Activated CD8-positive, alpha-beta memory T cell treated with anti-CD3 and anti-CD28 coated beads, Interleukin-2, amount 50 U/mL, for 48 hours (primary cell): ENCODE measurements at regions not wholly inside any gene's neighbourhood (a gene's known extent, or its start where the extent isn't known, plus 50 kb on each side); places are given as distances from the start of the nearest gene placed in this dataset.
"Not testable (repeated sequence)": the region's sequence is repeated elsewhere in the genome, so short reads cannot be mapped to it uniquely, and the experiment has no call there.

Experiments used
- DNase-seq: peaks from one replicate; pipeline ENCODE4 v3.0.0-alpha.2; 2020

DNA sequence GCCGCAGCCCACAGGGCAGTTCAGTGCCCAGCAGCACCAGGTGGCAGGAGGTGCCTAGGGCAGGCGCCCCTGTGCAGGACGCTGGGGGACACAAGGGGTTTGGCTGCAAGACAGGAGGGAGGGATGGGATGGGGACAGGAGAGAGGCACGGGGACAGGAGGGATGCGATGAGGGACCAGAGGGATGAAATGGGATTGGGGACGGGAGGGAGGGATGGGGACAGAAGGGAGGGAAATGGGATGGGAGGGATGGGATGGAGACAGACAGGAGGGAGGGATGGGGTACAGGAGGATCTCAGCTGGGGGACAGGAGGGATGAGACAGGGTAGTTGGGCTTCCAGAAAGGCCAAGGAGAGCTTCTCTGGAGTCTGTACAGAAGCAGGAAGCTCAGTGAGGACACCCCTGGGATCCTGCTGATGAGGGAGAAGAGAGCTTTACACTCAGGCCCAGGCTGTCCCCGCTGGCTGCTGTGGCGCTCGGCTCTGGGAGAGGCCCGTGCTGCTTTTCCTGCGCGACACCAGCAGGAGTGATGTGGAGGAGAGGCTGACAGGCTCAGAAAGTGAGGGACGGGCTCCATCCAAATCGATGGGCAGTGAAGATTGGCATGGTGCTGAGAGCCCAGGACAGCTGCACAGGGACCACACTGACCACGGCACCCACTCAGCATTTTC is 400.8 kb downstream of the SMOC2 start:
- DNase-seq = no peak

DNA sequence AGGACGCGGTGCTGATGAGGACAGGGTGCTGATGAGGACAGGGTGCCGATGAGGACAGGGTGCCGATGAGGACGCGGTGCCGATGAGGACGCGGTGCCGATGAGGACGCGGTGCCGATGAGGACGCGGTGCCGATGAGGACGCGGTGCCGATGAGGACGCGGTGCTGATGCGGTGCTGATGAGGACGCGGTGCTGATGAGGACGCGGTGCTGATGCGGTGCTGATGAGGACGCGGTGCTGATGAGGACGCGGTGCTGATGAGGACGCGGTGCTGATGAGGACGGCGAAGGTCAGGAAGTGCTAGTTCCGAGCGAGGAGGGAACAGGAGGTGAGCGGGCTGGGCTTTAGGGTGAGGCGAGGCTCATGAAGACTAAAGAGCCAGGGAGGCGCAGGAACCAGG is 399.9 kb downstream of the SMOC2 start:
- not testable (repeated sequence) for DNase-seq

DNA sequence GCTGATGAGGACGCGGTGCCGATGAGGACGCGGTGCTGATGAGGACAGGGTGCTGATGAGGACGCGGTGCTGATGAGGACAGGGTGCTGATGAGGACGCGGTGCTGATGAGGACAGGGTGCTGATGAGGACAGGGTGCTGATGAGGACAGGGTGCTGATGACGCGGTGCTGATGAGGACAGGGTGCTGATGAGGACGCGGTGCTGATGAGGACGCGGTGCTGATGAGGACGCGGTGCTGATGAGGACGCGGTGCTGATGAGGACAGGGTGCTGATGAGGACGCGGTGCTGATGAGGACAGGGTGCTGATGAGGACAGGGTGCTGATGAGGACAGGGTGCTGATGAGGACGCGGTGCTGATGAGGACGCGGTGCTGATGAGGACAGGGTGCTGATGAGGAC is 399.3 kb downstream of the SMOC2 start:
- DNase-seq = not testable (repeated sequence)

DNA sequence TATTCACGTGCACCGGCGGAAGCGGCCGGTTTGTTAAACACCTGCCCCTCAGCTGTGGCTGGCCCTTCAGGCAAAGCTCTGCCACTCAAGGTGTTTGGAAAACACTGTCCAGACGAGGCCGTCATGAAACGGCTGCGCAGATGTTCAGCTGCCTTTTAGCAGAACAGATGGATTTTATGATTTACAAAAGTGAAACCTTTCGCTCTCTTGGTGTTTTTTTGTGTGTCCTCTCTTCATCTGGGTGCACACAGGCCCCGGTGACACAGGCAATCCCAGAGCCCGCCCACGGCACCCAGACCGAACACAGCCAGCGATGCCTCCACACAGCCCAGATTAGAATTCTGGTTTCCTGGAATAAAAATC is 397.0 kb downstream of the SMOC2 start:
- DNase-seq = no peak

DNA sequence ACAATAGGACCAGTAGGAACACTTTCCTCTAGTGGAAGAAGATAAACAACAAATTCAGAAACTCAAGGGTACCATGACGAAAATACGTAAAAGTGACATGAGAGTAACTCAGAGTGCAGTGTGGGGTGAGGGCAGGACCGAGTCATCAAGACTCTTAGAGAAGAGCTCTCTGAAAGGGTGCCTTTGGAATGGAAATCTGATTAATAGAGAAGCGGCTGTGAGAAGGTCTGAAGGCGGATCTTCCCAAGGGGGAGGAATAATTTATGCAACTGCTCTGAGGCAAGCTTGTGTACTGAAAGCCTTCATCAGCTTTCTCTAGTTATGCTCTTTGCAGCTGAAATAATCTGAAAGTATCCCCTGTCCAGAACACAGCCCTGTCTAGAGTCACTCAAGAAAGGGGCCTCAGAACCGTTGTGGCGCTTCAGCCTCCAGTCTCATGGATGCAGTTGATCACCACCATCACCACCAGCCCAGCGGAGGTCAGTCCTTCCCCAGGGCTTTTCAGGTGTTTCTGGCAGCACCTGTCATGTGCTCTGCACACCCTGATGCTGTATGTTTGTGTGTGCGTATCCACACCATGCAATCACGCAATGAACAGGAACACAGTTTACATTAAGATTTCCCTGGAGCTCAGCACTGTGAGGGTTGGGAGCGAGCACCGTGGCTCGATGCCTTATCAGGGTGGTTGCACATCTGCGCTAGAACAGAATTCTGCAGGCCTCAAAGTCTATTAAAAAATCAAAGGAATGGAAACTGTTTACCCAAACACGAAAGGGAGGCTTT is 396.5 kb downstream of the SMOC2 start:
- DNase-seq = no peak

DNA sequence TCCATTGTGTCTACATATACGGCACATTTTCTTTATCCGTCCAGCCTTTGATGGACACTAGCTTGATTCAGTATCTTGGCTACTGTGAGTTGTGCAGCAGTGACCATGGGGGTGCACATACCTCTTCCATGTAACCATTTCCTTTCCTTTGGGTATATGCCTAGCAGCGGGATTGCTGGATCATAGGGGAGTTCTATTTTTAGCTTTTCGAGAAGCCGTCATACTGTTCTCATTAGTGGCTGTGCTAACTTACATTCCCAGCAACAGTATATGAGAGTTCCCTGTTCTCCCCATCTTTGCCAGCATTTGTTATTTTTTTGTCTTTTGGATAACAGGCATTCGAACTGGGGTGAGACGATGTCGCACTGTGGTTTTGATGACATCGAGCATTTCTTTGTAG is 395.0 kb downstream of the SMOC2 start:
- no peak for DNase-seq

DNA sequence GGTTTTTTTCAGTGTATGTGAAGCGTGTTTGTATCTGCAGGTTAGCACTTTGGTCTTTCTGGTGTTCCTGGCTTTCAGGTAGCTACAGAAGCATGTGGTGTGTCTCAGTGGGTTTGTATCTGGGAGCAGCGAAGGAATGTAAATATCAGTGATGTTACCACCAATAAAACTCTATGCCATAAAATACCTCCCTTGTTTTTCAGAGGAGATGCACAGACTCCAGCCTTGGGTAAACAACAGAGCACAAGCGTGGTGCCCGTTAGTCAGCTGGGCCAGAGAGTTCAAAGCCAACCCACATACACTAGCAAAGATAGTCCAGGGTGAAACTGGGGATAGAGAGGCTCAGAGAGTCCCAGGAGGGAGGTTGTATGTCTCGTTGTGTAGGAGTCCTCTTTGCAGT is 393.8 kb downstream of the SMOC2 start:
- no peak for DNase-seq

DNA sequence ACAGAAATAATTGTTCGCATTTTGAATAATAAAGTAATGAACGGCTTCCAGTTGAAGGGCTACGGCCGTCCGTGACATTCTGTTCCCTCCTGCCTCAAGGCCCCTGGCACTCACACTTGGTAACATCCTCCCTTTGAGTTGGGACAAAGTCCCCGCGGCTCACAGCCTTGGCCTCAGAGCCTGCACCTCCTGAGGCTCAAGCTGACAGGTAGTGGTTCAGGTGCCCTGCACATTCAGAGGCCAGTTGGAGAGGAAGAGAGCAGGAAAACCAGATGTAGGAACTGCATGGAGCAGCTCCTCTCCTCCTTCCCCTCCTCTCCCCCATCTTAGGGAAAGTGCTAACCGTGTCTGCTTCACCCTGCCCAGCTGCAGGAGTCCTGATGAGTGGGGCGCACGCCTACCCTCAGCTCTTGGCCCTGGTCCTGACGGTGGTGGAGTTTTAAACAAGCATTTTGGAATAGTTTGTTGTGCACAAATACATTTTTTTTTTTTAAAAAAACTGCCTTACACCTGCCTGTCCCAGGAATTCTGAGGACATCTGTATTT is 393.1 kb downstream of the SMOC2 start:
- DNase-seq = no peak

DNA sequence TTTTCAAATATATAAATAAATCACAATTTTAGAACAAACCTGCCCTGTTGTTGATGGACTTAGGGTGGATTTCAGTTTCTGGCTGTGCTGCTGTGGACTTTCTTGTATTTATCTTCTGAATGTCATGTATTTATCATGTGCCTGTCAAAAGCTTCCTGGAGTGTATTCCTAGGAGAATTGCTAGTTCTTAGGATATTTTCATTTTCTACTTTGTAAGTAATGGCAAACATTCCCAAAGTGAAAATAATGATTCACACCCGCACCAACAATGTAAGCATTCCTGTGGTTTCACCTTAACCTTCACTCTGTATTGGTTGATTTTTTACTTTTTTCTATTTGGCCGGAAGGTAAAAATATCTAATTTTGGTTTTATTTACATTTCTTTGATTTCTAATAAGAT is 387.8 kb downstream of the SMOC2 start:
- DNase-seq = no peak

DNA sequence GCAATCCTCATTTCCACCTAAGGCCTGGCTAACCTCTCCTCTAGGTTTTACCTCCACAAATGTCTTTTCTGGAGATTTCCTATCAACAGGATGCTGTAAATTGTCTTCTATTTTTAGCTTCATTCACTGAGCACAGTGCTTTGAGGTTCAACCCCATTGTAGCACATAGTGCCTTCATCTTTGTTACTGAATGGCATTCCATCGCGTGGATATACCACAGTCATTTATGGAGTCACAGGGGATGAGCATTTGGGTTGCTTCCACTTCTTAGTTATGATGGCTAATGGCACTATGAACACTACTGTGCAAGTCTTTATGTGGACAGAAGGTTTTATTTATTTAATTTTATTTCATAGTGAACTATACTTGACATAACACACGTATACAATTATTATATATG is 387.1 kb downstream of the SMOC2 start:
- DNase-seq = no peak

DNA sequence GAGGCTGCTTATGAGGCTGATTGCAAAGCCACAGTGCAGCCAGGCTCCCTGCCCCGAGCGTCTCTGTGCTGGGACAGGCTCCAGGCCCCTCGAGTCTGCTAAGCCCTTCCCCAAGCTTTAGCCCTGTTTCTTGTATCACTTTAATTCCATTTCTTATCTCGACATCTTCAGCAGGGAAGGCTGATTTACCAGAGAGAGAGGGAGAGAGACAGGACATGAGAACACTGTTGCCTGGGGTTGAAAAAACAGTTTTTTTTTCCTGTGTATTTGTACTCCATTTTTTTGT is 386.5 kb downstream of the SMOC2 start:
- no peak for DNase-seq

DNA sequence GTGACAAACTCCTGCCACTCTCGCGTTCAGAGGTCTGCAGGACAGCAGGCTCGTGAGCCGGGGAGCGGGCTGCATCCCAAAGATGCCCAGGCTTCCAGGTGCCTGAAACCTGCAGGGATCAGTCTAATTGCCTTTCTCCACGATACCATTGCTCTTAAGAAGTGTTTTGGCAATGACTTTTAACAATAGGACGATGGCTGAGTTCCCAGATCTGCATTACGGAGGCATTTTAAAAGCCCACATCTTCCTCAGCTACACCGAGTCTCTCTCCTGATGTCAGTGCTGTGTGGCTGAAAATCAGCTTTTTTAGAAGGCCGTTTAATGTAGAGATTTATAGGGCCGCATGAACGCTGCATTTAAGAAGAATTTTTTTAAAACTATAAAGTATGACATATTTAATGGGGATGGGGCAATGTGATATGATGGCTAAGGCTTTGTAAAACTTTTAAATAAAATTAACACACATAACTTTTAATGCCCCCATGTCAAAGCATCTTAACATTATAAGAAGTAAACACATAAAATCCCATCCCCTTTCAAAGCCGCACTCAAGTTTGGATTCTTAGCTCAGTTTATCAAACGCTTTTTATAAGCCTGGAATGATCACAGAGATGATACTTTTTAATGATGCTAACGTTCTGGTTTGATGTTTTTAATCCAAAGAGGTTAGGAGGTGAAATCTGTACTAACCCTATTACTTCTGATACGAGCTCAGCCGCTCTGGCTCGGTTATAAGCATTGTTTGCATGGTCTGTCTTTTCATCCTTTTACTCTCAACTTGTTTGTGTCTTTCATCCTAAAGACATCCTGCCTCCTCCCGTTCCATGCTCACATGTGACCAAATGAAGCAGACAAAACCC is 386.0 kb downstream of the SMOC2 start:
- no peak for DNase-seq

DNA sequence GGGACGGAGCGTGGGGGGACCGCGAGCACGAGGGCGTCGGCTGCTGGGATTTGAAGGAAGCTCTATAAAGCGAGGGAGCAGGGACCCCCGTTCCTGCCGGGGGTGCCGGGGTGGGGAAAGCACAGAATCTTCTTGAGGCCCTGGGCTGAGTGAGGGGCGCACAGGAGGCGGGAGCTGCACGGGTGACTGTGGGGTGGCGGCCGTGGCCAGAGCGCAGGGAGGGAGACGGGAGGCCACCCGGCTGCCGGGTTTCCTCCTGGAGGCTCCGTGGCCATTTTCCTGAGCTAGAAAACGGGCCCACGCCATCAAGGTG is 385.1 kb downstream of the SMOC2 start:
- no peak for DNase-seq

DNA sequence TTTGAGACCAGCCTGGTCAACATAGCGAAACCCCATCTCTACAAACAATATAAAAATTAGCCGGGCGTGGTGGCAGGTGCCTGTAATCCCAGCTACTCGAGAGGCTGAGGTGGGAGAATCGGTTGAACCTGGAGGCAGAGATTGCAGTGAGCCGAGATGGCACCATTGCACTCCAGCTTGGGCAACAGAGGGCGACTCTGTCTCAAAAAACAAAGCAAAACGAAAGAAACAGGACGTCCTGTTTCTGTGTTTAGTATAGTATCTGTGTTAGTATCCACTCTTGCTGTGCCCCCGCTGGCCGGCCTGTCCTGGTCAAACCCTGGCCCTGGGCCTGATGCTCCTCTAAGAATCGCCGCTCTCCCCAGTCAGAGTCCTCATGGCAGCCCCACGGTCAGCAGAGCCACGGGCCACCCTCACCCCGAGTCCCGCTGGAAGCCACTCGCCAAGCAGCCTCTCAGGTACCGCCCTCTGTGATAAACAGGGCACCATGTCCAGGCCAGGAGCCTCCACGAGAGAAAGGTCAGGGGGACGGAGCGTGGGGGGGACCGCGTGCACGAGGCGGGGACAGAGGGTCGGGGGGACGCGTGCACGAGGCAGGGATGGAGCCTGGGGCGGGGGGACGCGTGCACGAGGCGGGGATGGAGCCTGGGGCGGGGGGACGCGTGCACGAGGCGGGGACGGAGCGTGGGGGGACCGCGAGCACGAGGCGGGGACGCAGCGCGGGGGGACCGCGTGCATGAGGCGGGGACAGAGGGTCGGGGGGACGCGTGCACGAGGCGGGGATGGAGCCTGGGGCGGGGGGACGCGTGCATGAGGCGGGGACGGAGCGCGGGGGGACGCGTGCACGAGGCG is 384.5 kb downstream of the SMOC2 start:
- DNase-seq = no peak

DNA sequence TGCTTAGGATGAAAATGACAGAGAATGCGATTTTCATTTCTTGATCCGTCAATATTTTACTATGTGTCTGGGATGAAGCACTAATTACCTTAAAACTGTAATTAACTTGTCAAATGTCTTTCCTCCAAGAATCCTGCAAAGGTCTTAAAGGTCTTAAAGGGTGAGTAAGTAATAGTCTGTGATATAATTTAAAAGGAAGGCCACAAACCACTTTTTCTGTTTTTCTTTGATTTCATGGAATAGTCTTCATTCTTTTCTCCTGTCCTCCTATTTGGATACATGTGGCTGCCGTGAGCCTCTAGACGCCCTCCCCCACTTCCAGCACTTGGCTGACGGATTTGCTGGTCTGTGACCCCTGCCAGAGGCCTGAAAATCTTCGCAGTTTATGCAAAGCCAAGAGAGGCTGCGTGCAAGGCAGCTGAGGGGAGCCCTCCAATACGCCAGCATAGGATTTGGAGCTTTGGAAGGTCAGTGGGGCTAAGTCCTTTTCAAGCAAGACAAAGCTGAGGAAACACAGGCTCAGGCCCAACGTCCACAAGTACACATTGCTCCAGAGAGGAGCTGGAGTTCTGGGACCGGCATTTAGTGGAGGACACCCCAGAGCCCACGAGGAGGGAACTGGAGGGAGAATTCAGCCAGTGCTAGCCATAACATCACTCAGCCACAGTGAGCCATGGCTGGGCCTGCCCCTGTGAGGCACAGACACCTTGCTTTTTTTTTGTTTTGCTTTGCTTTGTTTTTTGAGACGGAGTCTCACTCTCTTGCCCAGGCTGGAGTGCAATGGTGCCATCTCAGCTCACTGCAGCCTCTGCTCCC is 382.6 kb downstream of the SMOC2 start:
- DNase-seq = no peak

DNA sequence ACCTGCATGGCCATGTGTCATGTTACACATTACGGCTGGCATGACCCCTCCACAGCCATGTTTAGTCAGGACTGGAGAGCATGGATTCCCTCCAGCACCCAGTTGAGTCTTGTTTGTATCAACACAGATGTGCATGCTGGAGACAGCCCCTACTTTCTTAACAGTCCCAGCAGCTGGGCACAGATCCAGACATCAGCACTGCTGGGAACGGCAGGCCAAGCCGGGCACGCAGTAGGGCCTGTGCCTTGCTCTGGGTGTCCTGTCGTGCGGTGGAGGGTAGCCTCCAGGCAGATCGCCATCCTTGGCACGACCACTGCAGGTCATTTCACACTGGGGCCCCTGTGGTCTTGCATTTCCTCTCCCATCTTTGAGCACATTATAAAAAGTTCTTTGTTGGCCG is 381.4 kb downstream of the SMOC2 start:
- no peak for DNase-seq

DNA sequence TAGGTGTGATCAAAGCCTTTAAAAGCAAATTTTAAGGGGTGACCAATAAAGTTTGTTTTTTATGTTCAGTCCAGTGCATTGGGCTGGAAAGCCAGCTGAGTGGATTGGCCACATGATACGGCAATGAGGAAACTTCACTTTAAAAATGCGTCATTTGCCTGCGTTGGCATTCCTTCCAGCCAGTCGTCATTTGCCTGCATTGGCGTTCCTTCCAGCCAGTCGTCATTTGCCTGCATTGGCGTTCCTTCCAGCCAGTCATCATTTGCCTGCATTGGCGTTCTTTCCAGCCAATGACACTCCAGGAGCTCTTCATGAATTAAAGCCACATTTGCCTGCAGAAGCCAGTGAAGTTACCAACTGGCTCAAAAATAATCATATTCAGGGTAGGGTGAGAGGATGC is 378.6 kb downstream of the SMOC2 start:
- no peak for DNase-seq

DNA sequence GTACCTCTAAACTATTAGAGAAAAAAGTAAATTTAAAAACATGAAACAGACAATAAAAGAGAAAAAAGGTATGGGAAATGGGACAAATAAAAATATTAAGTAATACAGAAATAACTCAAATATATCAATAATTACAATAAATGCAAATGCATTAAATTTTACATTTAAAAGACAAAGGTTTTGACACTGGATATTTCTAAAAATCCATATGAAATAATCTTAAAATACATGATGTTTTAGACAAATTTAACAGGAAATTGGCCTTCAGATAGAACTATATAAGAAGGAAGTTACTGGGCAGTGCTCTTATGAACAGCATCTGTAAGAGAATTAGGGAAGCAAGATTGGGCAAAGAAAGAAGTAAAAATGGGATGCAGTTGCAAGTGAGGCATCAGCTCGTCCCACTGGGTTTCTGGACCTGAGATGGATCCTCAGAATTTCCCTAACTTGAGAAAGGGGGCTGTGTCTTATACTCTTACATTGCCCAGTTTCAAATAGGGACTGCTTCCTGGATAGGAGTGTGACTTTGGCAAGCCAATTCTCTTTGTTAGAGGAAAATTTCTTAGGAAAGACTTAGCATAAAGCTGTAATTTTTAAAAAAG is 376.7 kb downstream of the SMOC2 start:
- no peak for DNase-seq

DNA sequence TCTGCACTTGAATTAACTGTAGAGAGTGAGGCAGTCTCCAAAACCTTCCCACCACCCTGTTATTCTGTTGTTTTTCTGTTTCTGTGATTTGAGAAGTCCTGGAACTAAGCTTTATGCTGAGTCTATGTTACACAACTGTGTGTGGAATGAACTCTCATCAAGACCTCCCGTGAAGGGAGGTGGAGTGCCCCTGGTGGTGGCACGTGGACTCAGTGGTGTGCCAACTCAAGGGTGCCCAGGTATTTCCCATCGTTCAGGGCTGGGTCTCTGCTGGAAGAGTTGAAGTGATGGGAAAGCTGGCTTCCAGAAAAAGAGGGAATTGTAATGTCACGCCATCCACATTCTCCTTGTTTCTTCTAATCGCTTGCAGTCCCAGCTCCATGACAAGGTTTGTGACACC is 374.2 kb downstream of the SMOC2 start:
- no peak for DNase-seq

DNA sequence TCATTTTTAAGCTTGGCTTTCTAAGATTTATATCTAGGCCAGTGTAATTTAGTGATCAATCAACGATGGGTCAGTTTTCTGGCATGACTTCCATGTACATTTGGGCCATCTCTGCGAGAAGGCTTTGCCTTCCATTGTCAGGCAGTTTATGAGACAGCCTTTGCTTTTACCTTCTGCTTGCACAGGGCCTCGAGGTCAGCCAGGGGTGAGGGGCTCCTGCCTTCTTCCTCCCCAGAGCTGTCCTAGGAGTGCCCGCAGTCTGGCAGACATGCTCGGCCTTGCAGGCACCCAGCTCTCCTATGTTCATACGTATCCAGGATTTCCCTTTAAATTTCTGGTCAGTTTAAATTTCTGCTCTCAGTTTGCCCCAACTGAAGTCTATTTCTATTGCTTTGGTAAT is 367.2 kb downstream of the SMOC2 start:
- no peak for DNase-seq

DNA sequence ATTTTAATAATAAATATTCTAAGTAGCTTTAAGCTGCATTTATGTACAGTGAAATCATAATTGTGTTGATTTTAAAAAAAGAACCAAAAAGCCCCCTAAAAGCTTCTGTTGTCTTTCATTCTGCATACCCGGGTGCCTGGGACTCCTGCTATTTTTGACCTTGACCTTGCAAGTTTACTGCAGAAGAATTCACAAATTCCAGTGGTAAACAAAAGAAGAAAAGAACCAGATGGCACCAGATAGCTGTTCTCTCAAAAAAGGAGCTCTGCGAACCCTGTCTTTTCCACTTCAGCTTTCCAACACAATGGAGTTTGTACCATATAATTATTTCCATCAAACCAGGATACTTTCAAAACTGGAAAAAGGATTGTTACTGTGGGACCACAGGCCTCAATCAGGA is 363.3 kb downstream of the SMOC2 start:
- no peak for DNase-seq

DNA sequence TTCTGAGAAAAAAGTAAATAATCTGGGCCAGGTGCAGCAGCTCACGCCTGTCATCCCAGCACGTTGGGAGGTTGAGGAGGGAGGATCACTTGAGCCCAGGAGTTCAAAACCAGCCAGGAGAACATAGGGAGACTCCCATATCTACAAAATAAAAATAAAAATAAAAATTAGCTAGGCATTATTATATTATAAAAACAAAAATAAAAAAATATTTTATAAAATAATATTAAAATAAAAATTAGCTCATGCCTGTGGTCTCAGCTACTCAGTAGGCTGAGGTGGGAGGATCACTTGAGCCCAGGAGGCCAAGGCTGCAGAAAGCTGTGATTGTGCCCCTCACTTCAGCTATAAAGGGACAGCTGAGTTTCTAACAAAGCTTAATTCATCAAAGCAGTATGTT is 362.9 kb downstream of the SMOC2 start:
- DNase-seq = no peak
